Adipocyte (in vitro differentiated cells): ENCODE measurements at regions not wholly inside any gene's neighbourhood (a gene's known extent, or its start where the extent isn't known, plus 50 kb on each side); places are given as distances from the start of the nearest gene placed in this dataset.

Source experiments
- DNase-seq: peaks from one replicate; pipeline ENCODE4 v3.0.0-alpha.2; 2015; ENCODE audit warnings: low read depth
- H3K27me3 ChIP-seq: replicated peaks from 2 replicates; pipeline ENCODE4 v1.7.0; 2013; ENCODE audit warnings: mild to moderate bottlenecking, low read length, moderate library complexity; ENCODE audit not compliant: control insufficient read depth, insufficient read depth
- H3K36me3 ChIP-seq: 2 replicates; pipeline ENCODE4 v1.7.0; 2013; ENCODE audit warnings: low read length, mild to moderate bottlenecking, moderate library complexity; ENCODE audit not compliant: control insufficient read depth, insufficient read depth, severe bottlenecking
- H3K4me1 ChIP-seq: 2 replicates; pipeline ENCODE4 v1.7.0; 2013; ENCODE audit warnings: mild to moderate bottlenecking, low read length, moderate library complexity; ENCODE audit not compliant: control insufficient read depth, insufficient read depth
- H3K4me3 ChIP-seq: 2 replicates; pipeline ENCODE4 v1.7.0; 2013; ENCODE audit warnings: mild to moderate bottlenecking, low read length, moderate library complexity
- H3K9ac ChIP-seq: 2 replicates; pipeline ENCODE4 v1.7.0; 2013; ENCODE audit warnings: mild to moderate bottlenecking, low read length, moderate library complexity
- H3K9me3 ChIP-seq: 2 replicates; pipeline ENCODE4 v1.7.0; 2013; ENCODE audit warnings: mild to moderate bottlenecking, low read length, moderate library complexity; ENCODE audit not compliant: control insufficient read depth

DNA sequence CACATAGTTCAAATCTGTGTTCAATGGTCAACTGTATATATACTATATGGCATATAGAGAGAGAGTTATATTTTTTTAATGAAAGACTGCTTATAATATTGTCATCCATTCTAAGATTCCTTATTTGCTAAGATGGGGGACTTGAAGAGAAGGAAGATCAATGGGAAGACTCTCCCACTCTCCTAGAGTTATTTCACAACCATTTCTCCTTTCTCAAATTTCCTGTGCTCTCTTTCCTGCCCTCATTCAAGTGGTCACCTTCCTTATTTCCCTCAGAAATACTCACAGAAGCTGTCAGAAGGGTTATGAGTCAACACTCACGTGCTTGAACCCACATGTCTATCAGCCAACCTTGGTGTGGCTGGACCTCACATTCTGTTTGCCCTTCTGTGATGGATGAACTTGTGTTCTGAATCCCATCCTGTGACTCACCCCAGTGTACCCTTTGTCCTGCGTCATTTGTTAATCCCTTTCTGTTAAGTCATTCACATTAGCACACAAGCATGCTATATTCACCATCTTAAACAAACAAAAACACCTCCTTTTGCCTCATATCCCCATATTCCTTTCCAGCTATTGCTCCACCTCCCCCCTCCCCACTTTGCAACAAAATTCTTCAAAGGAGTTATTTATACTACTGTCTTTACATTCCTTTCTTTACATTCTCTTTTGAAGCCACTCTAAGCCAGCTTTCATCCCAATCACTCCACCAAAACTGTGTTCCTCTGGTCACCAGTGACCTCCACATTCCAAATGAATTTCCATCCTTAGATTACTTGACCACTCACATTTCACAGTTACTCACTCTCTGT lies 279.3 kb upstream of the TCF21 start:
- DNase-seq: peak; percentile 92
- Histone ChIP-seq H3K9me3 (no peaks in the 10 kb centered on the region), H3K36me3 (no peaks in the 10 kb centered on the region), H3K4me1 (peaks cover 24% of the 10 kb centered on the region), H3K4me3 (no peak overlapping the region), H3K27me3 (no peaks in the 10 kb centered on the region), H3K9ac (peak overlapping the region; percentile 68)

GRCh38 chr6:133610227-133610840 lies 278.6 kb upstream of the TCF21 start:
- peak overlapping the region; percentile 68 for H3K9ac ChIP-seq
- H3K4me3 ChIP-seq: no peak overlapping the region
- no peaks in the 10 kb centered on the region for H3K27me3 ChIP-seq
- H3K4me1 ChIP-seq: peaks cover 24% of the 10 kb centered on the region
- peak; percentile 28 for DNase-seq
- H3K9me3 ChIP-seq: no peaks in the 10 kb centered on the region
- no peaks in the 10 kb centered on the region for H3K36me3 ChIP-seq

DNA sequence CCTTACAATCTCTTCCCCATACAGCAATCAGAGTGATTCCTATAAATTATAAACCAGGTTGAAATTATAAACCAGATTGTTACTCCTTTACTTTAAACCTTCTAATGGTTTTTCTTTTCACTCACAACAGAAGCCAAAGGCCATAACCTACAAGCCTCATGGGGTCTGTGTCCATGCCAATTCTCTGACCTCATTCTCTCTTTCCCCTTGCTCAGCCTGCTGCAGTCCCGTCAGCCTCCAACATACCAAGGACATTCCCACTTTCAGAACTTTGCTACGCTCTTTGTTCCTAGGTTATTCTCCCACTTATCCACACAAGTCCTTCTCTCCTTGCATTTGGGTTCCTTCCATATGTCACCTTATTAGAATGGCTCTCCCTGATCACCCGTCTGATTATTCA lies 277.9 kb upstream of the TCF21 start:
- no peak for DNase-seq
- Histone ChIP-seq H3K9me3 (no peaks in the 10 kb centered on the region), H3K4me3 (no peak overlapping the region)

GRCh38 chr6:133612459-133612858 lies 276.5 kb upstream of the TCF21 start:
- H3K4me1 ChIP-seq: peaks cover 24% of the 10 kb centered on the region
- no peaks in the 10 kb centered on the region for H3K27me3 ChIP-seq
- H3K9ac ChIP-seq: no peak overlapping the region
- H3K4me3 ChIP-seq: no peak overlapping the region
- H3K9me3 ChIP-seq: no peaks in the 10 kb centered on the region
- no peaks in the 10 kb centered on the region for H3K36me3 ChIP-seq
- DNase-seq: no peak

More for the DNA sequence above, 277.9 kb upstream of the TCF21 start:
- Histone ChIP-seq H3K4me1 (peaks cover 24% of the 10 kb centered on the region), H3K27me3 (no peaks in the 10 kb centered on the region), H3K36me3 (no peaks in the 10 kb centered on the region), H3K9ac (peak overlapping the region; percentile 68)

DNA sequence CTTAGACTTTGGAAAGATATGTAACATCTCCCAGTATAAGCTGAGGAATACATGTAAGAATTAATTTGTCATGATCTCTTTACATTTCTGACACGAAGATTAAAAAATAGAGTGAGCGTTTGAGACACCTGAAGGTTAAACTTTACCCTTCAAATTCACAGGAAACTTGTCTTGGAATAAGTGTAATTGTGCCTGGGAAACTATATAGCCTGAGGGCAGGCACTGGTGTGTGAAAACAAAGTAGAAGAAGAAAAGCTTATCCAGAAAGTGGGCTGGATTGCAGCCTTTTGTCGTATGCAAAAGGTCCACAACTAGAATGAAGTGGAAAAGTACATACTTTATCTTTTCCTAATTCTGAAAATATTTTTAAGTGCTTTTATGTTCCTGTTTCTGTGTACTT lies 275.7 kb upstream of the TCF21 start:
- DNase-seq: peak; percentile 34
- Histone ChIP-seq H3K4me1 (peaks cover 24% of the 10 kb centered on the region), H3K4me3 (no peak overlapping the region), H3K9me3 (no peaks in the 10 kb centered on the region), H3K9ac (no peak overlapping the region), H3K27me3 (no peaks in the 10 kb centered on the region), H3K36me3 (no peaks in the 10 kb centered on the region)

GRCh38 chr6:133621751-133622150 lies 267.2 kb upstream of the TCF21 start:
- peak overlapping the region; percentile 86 for H3K9ac ChIP-seq
- H3K36me3 ChIP-seq: no peaks in the 10 kb centered on the region
- H3K4me3 ChIP-seq: peak overlapping the region; percentile 48
- no peaks in the 10 kb centered on the region for H3K9me3 ChIP-seq
- peaks cover 38% of the 10 kb centered on the region for H3K4me1 ChIP-seq
- no peaks in the 10 kb centered on the region for H3K27me3 ChIP-seq
- DNase-seq: peak; percentile 50

DNA sequence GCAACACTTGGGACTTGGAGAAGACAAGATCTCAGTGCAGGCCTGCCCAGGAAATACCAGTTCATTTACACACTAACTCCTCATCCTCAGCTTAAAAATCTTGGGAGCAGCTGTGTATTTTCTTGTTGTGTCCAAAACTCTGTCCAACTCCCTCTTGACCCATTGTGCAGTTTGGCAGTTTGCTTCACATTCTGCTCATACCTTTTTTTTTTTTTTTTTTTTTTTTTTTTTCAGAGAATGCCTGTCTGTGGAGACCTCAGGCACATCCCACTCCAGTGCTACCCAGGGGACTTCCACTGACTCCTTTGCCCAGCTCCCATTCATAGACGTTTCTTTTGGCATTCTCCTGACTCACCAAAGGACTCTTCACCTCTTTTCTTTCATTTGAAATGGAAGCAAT lies 265.8 kb upstream of the TCF21 start:
- Histone ChIP-seq H3K9ac (peak overlapping the region; percentile 86), H3K27me3 (no peaks in the 10 kb centered on the region), H3K36me3 (no peaks in the 10 kb centered on the region), H3K4me3 (peak overlapping the region; percentile 67), H3K4me1 (peaks cover 38% of the 10 kb centered on the region), H3K9me3 (no peaks in the 10 kb centered on the region)
- DNase-seq: peak; percentile 71

GRCh38 chr6:133623621-133624020 lies 265.3 kb upstream of the TCF21 start:
- peak overlapping the region; percentile 67 for H3K4me3 ChIP-seq
- no peaks in the 10 kb centered on the region for H3K9me3 ChIP-seq
- H3K4me1 ChIP-seq: peaks cover 38% of the 10 kb centered on the region
- H3K27me3 ChIP-seq: no peaks in the 10 kb centered on the region
- peak; percentile 24 for DNase-seq
- peak overlapping the region; percentile 82 for H3K9ac ChIP-seq
- H3K36me3 ChIP-seq: no peaks in the 10 kb centered on the region

- Histone ChIP-seq H3K9me3 (no peaks in the 10 kb centered on the region), H3K9ac (no peak overlapping the region), H3K4me3 (no peak overlapping the region), H3K36me3 (no peaks in the 10 kb centered on the region), H3K27me3 (no peaks in the 10 kb centered on the region), H3K4me1 (peaks cover 47% of the 10 kb centered on the region)
- no peak for DNase-seq
Measured at GRCh38 chr6:133626096-133626666, 262.7 kb upstream of the TCF21 start.

DNA sequence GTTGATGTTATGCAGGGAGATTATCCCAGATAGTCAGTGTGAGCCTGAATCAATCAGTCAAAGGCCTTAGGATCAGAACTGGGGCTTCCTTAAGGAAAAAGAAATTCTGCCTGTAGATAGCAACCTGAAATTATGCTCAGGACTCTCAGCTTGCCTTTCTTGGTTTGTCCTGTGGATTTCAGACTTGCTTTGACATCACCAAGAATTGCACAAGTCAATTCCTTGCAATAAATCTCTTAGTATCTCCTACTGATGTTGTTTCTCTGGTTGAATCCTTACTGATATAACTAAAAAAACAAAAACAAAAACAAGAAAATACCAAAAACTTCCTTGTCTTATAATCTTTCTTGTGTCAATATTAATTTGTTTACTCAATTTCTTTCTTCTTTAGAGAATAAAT lies 258.9 kb upstream of the TCF21 start:
- H3K36me3 ChIP-seq: no peaks in the 10 kb centered on the region
- no peaks in the 10 kb centered on the region for H3K27me3 ChIP-seq
- peak; percentile 21 for DNase-seq
- peak overlapping the region; percentile 8 for H3K9ac ChIP-seq
- H3K4me3 ChIP-seq: no peak overlapping the region
- no peaks in the 10 kb centered on the region for H3K9me3 ChIP-seq
- H3K4me1 ChIP-seq: peaks cover 36% of the 10 kb centered on the region

- no peaks in the 10 kb centered on the region for H3K36me3 ChIP-seq
- no peaks in the 10 kb centered on the region for H3K9me3 ChIP-seq
- peak; percentile 14 for DNase-seq
- peak overlapping the region; percentile 16 for H3K9ac ChIP-seq
- no peaks in the 10 kb centered on the region for H3K27me3 ChIP-seq
- no peak overlapping the region for H3K4me3 ChIP-seq
- peaks cover 42% of the 10 kb centered on the region for H3K4me1 ChIP-seq
Measured at GRCh38 chr6:133630651-133631050, 258.3 kb upstream of the TCF21 start.
